ENCODE measurements at regions not wholly inside any gene's neighbourhood (a gene's known extent, or its start where the extent isn't known, plus 50 kb on each side); places are given as distances from the start of the nearest gene placed in this dataset.

DNA sequence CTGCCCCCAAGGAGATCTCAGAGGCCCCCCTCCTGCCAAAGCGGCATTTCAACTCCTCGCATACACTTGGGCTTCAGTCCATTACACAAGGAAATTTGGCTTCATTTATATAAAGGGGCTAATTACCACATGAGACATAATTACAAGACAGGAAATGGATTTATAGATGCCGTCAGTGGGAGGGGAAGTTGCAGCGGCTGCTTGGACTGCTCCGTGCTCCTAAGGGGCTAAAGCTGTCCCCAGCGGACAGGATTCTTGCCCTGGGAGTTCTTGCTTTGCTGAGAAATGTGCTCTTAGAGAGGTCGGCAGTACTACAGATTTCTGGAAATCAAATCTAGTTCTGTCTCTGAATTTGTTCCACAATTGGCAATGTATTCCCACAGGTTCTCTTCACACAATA, 57.2 kb upstream of the NLK start:
- POLR2A ChIA-PET, result no interaction called here
- DNase-seq, result no peak
- peaks cover 5% of the 10 kb centered on the region for H3K4me1 ChIP-seq (ENCODE audit: insufficient read depth, low read length)
- no peaks in the 10 kb centered on the region for H3K9me3 ChIP-seq (ENCODE audit: low read length)
- Mint-ChIP-seq H3K36me3 (no peaks in the 10 kb centered on the region), H3K4me3 (peak overlapping the region in 2 of 7 donors; percentile 32 to 68), H3K9me3 (no peaks in the 10 kb centered on the region), H3K4me1 (peaks cover 5 to 13% (median 10%) of the 10 kb centered on the region in 3 donors), H3K27ac (peak overlapping the region in 1 of 8 donors; percentile 52), H3K27me3 (peaks cover 6 to 19% of the 10 kb centered on the region in 2 donors)
- CTCF ChIA-PET, result no interaction called here
- no peaks in the 10 kb centered on the region for H3K36me3 ChIP-seq (ENCODE audit: insufficient read depth, low read length)
- H3K27ac ChIP-seq (ENCODE audit: low read depth, low read length), result peak overlapping the region; percentile 40
- no peaks in the 10 kb centered on the region for H3K27me3 ChIP-seq (ENCODE audit: insufficient read depth, low read length, poor library complexity, severe bottlenecking)
- H3K4me3 ChIP-seq (ENCODE audit: low read length), result no peak overlapping the region

DNA sequence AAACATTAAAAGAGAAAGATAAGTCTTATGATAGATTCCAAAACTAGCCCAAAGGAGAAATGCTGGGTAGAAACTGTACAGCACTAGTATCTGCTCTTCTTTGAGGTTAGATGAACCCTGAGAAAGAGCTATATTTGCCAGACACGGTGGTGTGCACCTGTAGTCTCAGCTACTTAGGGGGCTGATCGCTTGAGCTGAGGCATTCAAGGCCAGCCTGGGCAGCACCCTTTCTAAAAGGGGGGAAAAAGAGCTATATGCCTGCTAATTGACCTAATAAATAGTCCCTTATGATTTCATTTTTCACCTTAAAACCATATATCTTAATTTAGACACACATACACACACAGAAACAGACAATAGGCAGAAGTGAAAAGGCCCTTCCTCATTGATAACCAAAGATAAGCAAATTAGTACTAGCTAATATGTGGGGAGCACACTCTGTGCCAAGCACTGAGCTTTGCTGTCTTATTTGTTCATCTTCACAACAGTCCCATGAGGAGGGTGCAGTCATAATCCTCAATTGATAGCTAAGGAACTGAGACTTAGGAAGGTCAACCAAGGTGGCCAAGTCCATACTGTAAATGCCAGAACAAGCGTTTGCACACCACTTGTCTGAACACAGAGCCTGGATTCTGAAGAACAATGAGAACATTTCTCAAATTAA, 56.6 kb upstream of the NLK start:
- H3K36me3 Mint-ChIP-seq, result no peaks in the 10 kb centered on the region
- H3K4me1 Mint-ChIP-seq, result peaks cover 5 to 13% (median 10%) of the 10 kb centered on the region in 3 donors
- no peak overlapping the region for H3K4me3 ChIP-seq (ENCODE audit: low read length)
- no peak for DNase-seq
- peaks cover 5% of the 10 kb centered on the region for H3K4me1 ChIP-seq (ENCODE audit: insufficient read depth, low read length)
- H3K4me3 Mint-ChIP-seq, result no peak overlapping the region
- peak overlapping the region; percentile 40 for H3K27ac ChIP-seq (ENCODE audit: low read depth, low read length)
- ChIA-PET CTCF (no interaction called here), POLR2A (no interaction called here)
- H3K9me3 ChIP-seq (ENCODE audit: low read length), result no peaks in the 10 kb centered on the region
- H3K36me3 ChIP-seq (ENCODE audit: insufficient read depth, low read length), result no peaks in the 10 kb centered on the region
- H3K27ac Mint-ChIP-seq, result no peak overlapping the region
- peaks cover 6 to 19% of the 10 kb centered on the region in 2 donors for H3K27me3 Mint-ChIP-seq
- no peaks in the 10 kb centered on the region for H3K9me3 Mint-ChIP-seq
- H3K27me3 ChIP-seq (ENCODE audit: insufficient read depth, low read length, poor library complexity, severe bottlenecking), result no peaks in the 10 kb centered on the region

DNA sequence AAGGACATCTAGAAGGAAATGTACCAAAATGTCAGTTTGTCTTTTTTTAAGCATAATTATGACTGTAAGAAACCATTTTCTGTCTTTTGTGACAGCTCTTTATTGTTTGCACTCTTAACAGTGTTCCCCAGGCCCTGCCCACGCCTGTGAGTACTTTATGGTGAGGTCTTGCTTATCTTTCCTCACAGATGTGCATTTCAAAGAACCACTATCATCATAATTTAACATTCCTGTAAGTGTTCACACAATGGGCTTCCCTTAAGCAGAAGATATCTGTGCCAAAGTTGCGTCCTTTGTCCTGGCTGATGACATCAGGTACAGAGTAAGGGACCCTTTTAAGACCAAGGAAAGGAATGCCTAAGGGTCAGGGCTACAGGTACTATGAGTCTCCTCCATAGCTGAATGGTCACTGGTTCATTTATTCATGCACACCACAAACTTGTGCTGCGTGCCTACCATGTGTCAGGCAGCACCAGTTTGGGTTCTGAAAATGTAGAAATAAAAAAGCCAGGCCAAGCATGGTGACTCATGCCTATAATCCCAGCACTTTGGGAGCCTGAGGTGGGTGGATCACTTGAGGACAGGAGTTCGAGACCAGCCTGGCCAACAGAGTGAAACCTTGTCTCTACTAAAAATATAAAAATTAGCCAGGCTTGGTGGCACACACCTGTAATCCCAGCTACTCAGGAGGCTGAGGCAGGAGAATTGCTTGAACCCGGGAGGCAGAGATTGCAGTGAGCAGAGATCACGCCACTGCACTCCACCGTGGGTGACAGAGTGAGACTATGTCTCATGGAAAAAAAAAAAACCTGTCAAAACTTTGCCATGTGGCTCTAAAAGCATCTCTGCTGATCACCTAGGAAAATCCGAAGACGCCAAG, 55.4 kb upstream of the NLK start:
- no peak overlapping the region for H3K27ac Mint-ChIP-seq
- POLR2A ChIA-PET, result no interaction called here
- H3K9me3 ChIP-seq (ENCODE audit: low read length), result no peaks in the 10 kb centered on the region
- H3K27me3 ChIP-seq (ENCODE audit: insufficient read depth, low read length, poor library complexity, severe bottlenecking), result no peaks in the 10 kb centered on the region
- peaks cover 6 to 22% of the 10 kb centered on the region in 2 donors for H3K27me3 Mint-ChIP-seq
- CTCF ChIA-PET, result no interaction called here
- no peaks in the 10 kb centered on the region for H3K9me3 Mint-ChIP-seq
- peaks cover 5% of the 10 kb centered on the region for H3K4me1 ChIP-seq (ENCODE audit: insufficient read depth, low read length)
- DNase-seq, result no peak
- H3K36me3 Mint-ChIP-seq, result no peaks in the 10 kb centered on the region
- H3K4me3 Mint-ChIP-seq, result no peak overlapping the region
- H3K36me3 ChIP-seq (ENCODE audit: insufficient read depth, low read length), result no peaks in the 10 kb centered on the region
- H3K4me1 Mint-ChIP-seq, result peaks cover 5 to 13% (median 10%) of the 10 kb centered on the region in 3 donors
- no peak overlapping the region for H3K4me3 ChIP-seq (ENCODE audit: low read length)
- H3K27ac ChIP-seq (ENCODE audit: low read depth, low read length), result peak overlapping the region; percentile 59

DNA sequence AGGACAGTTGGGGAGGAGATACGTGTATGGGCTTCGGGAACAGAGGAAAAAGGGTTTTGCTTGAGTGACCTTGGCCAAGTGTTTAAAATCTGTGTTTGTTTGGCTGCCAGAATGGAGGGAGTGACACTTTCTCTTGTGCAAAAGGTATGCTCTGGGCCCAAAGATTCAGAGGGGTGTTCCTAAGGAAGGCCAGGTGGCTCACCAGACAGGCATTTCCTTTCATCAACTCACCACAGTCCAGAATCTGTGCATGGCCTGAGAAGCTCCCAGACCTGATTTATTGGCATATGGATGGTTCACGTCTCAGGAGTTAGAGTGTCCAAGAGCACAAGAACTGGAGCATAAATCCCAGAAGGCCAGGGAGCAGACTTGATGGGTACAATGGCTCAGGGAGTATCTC, 53.4 kb upstream of the NLK start:
- H3K9me3 ChIP-seq (ENCODE audit: low read length), result no peaks in the 10 kb centered on the region
- no peak overlapping the region for H3K4me3 ChIP-seq (ENCODE audit: low read length)
- ChIA-PET CTCF (no interaction called here), POLR2A (no interaction called here)
- Mint-ChIP-seq H3K27ac (no peak overlapping the region), H3K36me3 (no peaks in the 10 kb centered on the region), H3K4me1 (peaks cover 5 to 13% (median 10%) of the 10 kb centered on the region in 3 donors), H3K27me3 (peaks cover 3 to 10% of the 10 kb centered on the region in 2 donors), H3K4me3 (no peak overlapping the region), H3K9me3 (no peaks in the 10 kb centered on the region)
- no peak overlapping the region for H3K27ac ChIP-seq (ENCODE audit: low read depth, low read length)
- no peaks in the 10 kb centered on the region for H3K27me3 ChIP-seq (ENCODE audit: insufficient read depth, low read length, poor library complexity, severe bottlenecking)
- H3K36me3 ChIP-seq (ENCODE audit: insufficient read depth, low read length), result no peaks in the 10 kb centered on the region
- no peak for DNase-seq
- peaks cover 5% of the 10 kb centered on the region for H3K4me1 ChIP-seq (ENCODE audit: insufficient read depth, low read length)

DNA sequence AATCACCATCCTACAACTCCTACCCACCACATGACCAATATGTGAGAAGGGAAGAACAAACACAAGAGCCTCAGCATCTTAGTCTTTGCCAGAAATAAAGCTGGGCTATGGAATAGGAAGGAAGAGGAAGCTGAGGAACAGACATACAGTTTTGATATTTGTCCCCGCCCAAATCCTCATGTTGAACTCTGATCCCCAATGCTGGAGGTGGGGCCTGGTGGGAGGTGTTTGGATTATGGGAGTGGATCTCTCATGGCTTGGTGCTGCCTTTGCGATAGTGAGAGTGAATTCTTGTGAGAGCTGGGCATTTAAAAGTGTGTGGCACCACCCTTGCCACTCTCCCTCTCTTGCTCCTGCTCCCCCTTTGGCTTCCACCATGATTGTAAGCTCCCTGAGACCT, 52.4 kb upstream of the NLK start:
- CTCF ChIA-PET, result no interaction called here
- no peaks in the 10 kb centered on the region for H3K36me3 ChIP-seq (ENCODE audit: insufficient read depth, low read length)
- POLR2A ChIA-PET, result no interaction called here
- peaks cover 2% of the 10 kb centered on the region for H3K4me1 ChIP-seq (ENCODE audit: insufficient read depth, low read length)
- Mint-ChIP-seq H3K36me3 (no peaks in the 10 kb centered on the region), H3K27me3 (peaks cover 3% of the 10 kb centered on the region in 2 donors), H3K9me3 (no peaks in the 10 kb centered on the region), H3K27ac (no peak overlapping the region), H3K4me3 (no peak overlapping the region), H3K4me1 (peaks cover 3 to 8% (median 5%) of the 10 kb centered on the region in 3 donors)
- no peaks in the 10 kb centered on the region for H3K9me3 ChIP-seq (ENCODE audit: low read length)
- H3K27me3 ChIP-seq (ENCODE audit: insufficient read depth, low read length, poor library complexity, severe bottlenecking), result no peaks in the 10 kb centered on the region
- no peak overlapping the region for H3K4me3 ChIP-seq (ENCODE audit: low read length)
- no peak for DNase-seq
- H3K27ac ChIP-seq (ENCODE audit: low read depth, low read length), result no peak overlapping the region

DNA sequence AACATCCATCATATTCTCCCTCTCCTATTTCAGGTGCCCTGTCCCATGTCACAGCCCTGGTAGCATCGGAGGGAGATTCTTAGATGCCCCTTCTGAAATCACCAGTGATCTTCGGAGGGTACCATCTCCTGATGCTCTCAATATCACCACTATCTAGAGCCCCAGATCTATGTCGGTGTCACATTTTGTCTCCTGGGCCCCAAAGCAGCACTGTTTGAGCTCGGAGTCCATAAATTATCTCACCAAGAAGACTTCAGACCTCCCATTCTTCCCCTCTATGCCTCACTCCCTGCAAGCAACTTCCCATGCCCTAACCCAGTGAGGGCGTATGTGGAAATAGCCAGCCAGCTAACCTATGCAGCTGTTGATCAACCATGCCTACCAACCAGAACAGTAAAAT, 51.5 kb upstream of the NLK start:
- H3K4me3 Mint-ChIP-seq, result no peak overlapping the region
- Histone ChIP-seq H3K4me1 (ENCODE audit: insufficient read depth, low read length) (no peaks in the 10 kb centered on the region), H3K27ac (ENCODE audit: low read depth, low read length) (no peak overlapping the region), H3K27me3 (ENCODE audit: insufficient read depth, low read length, poor library complexity, severe bottlenecking) (no peaks in the 10 kb centered on the region), H3K4me3 (ENCODE audit: low read length) (no peak overlapping the region), H3K9me3 (ENCODE audit: low read length) (no peaks in the 10 kb centered on the region), H3K36me3 (ENCODE audit: insufficient read depth, low read length) (no peaks in the 10 kb centered on the region)
- DNase-seq, result no peak
- H3K27ac Mint-ChIP-seq, result no peak overlapping the region
- ChIA-PET POLR2A (no interaction called here), CTCF (interaction anchor here (0.6 to 0.9 kb wide), 2 partner anchors 11 to 112 kb away, joined by 3 read pairs; no protein-coding TSS in a partner anchor)
- H3K4me1 Mint-ChIP-seq, result no peaks in the 10 kb centered on the region
- peaks cover 3 to 9% of the 10 kb centered on the region in 2 donors for H3K27me3 Mint-ChIP-seq
- no peaks in the 10 kb centered on the region for H3K36me3 Mint-ChIP-seq
- H3K9me3 Mint-ChIP-seq, result no peaks in the 10 kb centered on the region

DNA sequence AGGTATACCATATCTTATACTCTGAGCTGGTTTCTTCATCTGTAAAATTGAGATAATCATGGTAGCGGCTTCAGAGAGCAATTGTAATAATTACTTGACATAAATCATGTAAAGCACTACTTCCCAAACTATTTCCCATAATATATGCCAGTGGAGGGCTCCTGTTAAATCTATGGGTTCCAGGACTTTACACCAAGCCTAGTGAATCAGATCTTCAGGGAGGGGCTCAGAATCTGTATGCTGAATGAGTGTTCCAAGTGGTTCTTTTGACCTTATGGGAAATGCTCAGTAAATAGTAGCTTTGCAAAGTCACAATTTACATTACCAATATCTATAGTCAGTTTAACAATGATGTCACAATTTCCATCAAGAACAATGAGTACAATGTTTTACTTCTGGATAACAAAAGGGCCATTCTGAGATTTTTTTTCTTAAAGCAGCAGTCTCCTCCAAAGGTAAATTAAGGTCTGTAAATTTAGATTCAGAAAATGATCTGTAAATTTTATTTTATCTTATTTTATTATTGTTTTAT, 50.9 kb upstream of the NLK start:
- Mint-ChIP-seq H3K36me3 (no peaks in the 10 kb centered on the region), H3K9me3 (no peaks in the 10 kb centered on the region)

More for the DNA sequence above, 50.9 kb upstream of the NLK start:
- ChIA-PET CTCF (interaction anchor here (0.6 to 0.9 kb wide), 2 partner anchors 10 to 111 kb away, joined by 3 read pairs; no protein-coding TSS in a partner anchor), POLR2A (no interaction called here)
- Mint-ChIP-seq H3K4me1 (no peaks in the 10 kb centered on the region), H3K4me3 (no peak overlapping the region), H3K27ac (no peak overlapping the region), H3K27me3 (peaks cover 3 to 9% of the 10 kb centered on the region in 2 donors)
- Histone ChIP-seq H3K4me3 (ENCODE audit: low read length) (no peak overlapping the region), H3K36me3 (ENCODE audit: insufficient read depth, low read length) (no peaks in the 10 kb centered on the region), H3K9me3 (ENCODE audit: low read length) (no peaks in the 10 kb centered on the region), H3K4me1 (ENCODE audit: insufficient read depth, low read length) (no peaks in the 10 kb centered on the region), H3K27me3 (ENCODE audit: insufficient read depth, low read length, poor library complexity, severe bottlenecking) (no peaks in the 10 kb centered on the region), H3K27ac (ENCODE audit: low read depth, low read length) (no peak overlapping the region)
- no peak for DNase-seq
